ENCODE measurements at regions not wholly inside any gene's neighbourhood (a gene's known extent, or its start where the extent isn't known, plus 50 kb on each side); places are given as distances from the start of the nearest gene placed in this dataset.

GRCh38 chr17:77326076-77326591, 185.4 kb downstream of the SEC14L1 start:
- Histone ChIP-seq H4K20me1 (ENCODE audit: control insufficient read depth, extremely low read depth, insufficient read depth, low read length) (no peaks in the 10 kb centered on the region), H3K4me1 (ENCODE audit: control insufficient read depth, extremely low read depth, insufficient read depth, low read length) (peaks cover 36% of the 10 kb centered on the region), H3K9me3 (ENCODE audit: control insufficient read depth, insufficient read depth, low read depth, low read length) (no peaks in the 10 kb centered on the region), H3K79me2 (ENCODE audit: control insufficient read depth, insufficient read depth, low read length) (peaks cover 81% of the 10 kb centered on the region), H3K4me2 (ENCODE audit: extremely low read depth, insufficient read depth, low read length) (peak overlapping the region; percentile 54), H3K36me3 (ENCODE audit: control insufficient read depth, insufficient read depth, low read length) (peaks cover 9% of the 10 kb centered on the region), H3K27me3 (ENCODE audit: control insufficient read depth, insufficient read depth, low read length) (no peaks in the 10 kb centered on the region), H3K4me3 (replicated peaks in 1 of 4; ENCODE audit: control extremely low read depth in 1 of 4, insufficient read depth in 1 of 4, low read depth in 3 of 4, low read length in 4 of 4) (no peak overlapping the region), H2AFZ (ENCODE audit: low read length) (no peak overlapping the region), H3K9ac (ENCODE audit: insufficient read depth, low read length) (peak overlapping the region; percentile 79), H3K27ac (ENCODE audit: insufficient read depth, low read length) (peak overlapping the region; percentile 98)
- no peak for DNase-seq (ENCODE audit: low read depth in 2 of 2)
- TF ChIP-seq, protein P1, sequence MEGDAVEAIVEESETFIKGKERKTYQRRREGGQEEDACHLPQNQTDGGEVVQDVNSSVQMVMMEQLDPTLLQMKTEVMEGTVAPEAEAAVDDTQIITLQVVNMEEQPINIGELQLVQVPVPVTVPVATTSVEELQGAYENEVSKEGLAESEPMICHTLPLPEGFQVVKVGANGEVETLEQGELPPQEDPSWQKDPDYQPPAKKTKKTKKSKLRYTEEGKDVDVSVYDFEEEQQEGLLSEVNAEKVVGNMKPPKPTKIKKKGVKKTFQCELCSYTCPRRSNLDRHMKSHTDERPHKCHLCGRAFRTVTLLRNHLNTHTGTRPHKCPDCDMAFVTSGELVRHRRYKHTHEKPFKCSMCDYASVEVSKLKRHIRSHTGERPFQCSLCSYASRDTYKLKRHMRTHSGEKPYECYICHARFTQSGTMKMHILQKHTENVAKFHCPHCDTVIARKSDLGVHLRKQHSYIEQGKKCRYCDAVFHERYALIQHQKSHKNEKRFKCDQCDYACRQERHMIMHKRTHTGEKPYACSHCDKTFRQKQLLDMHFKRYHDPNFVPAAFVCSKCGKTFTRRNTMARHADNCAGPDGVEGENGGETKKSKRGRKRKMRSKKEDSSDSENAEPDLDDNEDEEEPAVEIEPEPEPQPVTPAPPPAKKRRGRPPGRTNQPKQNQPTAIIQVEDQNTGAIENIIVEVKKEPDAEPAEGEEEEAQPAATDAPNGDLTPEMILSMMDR (conservative IDR thresholded peaks at IDR 0.05 in 1 of 2, IDR thresholded peaks at IDR 0.05 in 1 of 2; ENCODE audit: low read depth in 1 of 2, low read length in 2 of 2): no peak
- TF ChIP-seq EZH2 (IDR thresholded peaks at IDR 0.05; ENCODE audit: low read length, missing control alignments): no peak

DNA sequence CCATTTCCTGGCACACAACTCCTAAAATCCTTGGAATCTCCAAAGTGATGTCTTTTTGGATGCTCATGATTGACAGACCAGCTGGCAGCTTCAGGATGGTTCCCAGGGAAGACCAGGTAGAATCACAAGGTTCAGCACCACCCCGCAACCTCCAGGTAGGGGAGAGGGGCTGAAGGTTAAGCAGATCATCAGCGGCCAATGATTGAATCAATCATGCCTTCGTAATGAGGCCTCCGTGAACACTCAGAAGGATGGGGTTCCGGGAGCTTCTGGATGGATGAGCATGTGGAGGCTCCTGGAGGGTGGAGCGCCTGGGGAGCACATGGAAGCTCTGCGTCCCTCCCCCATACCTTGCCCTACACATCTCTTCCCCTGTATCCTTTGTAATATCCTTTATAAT, 185.9 kb downstream of the SEC14L1 start:
- H3K79me2 ChIP-seq (ENCODE audit: control insufficient read depth, insufficient read depth, low read length): peaks cover 81% of the 10 kb centered on the region
- H3K4me2 ChIP-seq (ENCODE audit: extremely low read depth, insufficient read depth, low read length): no peak overlapping the region
- H4K20me1 ChIP-seq (ENCODE audit: control insufficient read depth, extremely low read depth, insufficient read depth, low read length): no peaks in the 10 kb centered on the region
- H3K27ac ChIP-seq (ENCODE audit: insufficient read depth, low read length): peak overlapping the region; percentile 98
- TF ChIP-seq, protein P1 (conservative IDR thresholded peaks at IDR 0.05 in 1 of 2, IDR thresholded peaks at IDR 0.05 in 1 of 2; ENCODE audit: low read depth in 1 of 2, low read length in 2 of 2): no peak
- no peak for TF ChIP-seq EZH2 (IDR thresholded peaks at IDR 0.05; ENCODE audit: low read length, missing control alignments)
- no peak for DNase-seq (ENCODE audit: low read depth in 2 of 2)
- H2AFZ ChIP-seq (ENCODE audit: low read length): no peak overlapping the region
- peaks cover 9% of the 10 kb centered on the region for H3K36me3 ChIP-seq (ENCODE audit: control insufficient read depth, insufficient read depth, low read length)
- no peaks in the 10 kb centered on the region for H3K27me3 ChIP-seq (ENCODE audit: control insufficient read depth, insufficient read depth, low read length)
- no peaks in the 10 kb centered on the region for H3K9me3 ChIP-seq (ENCODE audit: control insufficient read depth, insufficient read depth, low read depth, low read length)
- peak overlapping the region; percentile 4 for H3K9ac ChIP-seq (ENCODE audit: insufficient read depth, low read length)
- no peak overlapping the region for H3K4me3 ChIP-seq (replicated peaks in 1 of 4; ENCODE audit: control extremely low read depth in 1 of 4, insufficient read depth in 1 of 4, low read depth in 3 of 4, low read length in 4 of 4)
- H3K4me1 ChIP-seq (ENCODE audit: control insufficient read depth, extremely low read depth, insufficient read depth, low read length): peaks cover 37% of the 10 kb centered on the region

DNA sequence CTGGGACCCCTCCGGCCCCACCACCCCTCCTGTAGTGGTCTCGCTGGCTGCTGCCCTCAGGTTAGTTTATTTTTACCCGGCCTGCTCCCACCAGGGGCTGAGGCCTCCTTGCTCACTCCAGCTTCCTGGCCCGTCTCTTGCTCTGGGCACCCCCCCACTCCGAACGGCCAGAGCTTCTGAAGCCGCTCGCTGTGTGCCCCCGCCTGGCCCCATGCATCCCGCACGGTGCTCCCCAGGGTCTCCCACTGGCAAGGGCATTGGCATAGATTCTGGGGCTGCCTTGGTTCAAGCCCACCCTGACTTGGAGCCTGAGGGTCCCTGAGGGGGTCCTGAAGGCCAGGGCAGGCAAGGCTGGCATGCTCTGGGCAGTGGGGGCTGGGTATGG, 186.4 kb downstream of the SEC14L1 start:
- Histone ChIP-seq H3K27ac (ENCODE audit: insufficient read depth, low read length) (no peak overlapping the region), H3K4me1 (ENCODE audit: control insufficient read depth, extremely low read depth, insufficient read depth, low read length) (peaks cover 35% of the 10 kb centered on the region), H3K36me3 (ENCODE audit: control insufficient read depth, insufficient read depth, low read length) (peaks cover 9% of the 10 kb centered on the region), H3K79me2 (ENCODE audit: control insufficient read depth, insufficient read depth, low read length) (peaks cover 81% of the 10 kb centered on the region), H4K20me1 (ENCODE audit: control insufficient read depth, extremely low read depth, insufficient read depth, low read length) (no peaks in the 10 kb centered on the region), H3K9ac (ENCODE audit: insufficient read depth, low read length) (no peak overlapping the region), H2AFZ (ENCODE audit: low read length) (no peak overlapping the region), H3K4me3 (replicated peaks in 1 of 4; ENCODE audit: control extremely low read depth in 1 of 4, insufficient read depth in 1 of 4, low read depth in 3 of 4, low read length in 4 of 4) (no peak overlapping the region), H3K27me3 (ENCODE audit: control insufficient read depth, insufficient read depth, low read length) (no peaks in the 10 kb centered on the region), H3K9me3 (ENCODE audit: control insufficient read depth, insufficient read depth, low read depth, low read length) (no peaks in the 10 kb centered on the region), H3K4me2 (ENCODE audit: extremely low read depth, insufficient read depth, low read length) (no peak overlapping the region)
- TF ChIP-seq EZH2 (IDR thresholded peaks at IDR 0.05; ENCODE audit: low read length, missing control alignments): no peak
- TF ChIP-seq, protein P1 (conservative IDR thresholded peaks at IDR 0.05 in 1 of 2, IDR thresholded peaks at IDR 0.05 in 1 of 2; ENCODE audit: low read depth in 1 of 2, low read length in 2 of 2): no peak
- DNase-seq (ENCODE audit: low read depth in 2 of 2): no peak
